22Rv1 (cell line): ENCODE measurements at regions not wholly inside any gene's neighbourhood (a gene's known extent, or its start where the extent isn't known, plus 50 kb on each side); places are given as distances from the start of the nearest gene placed in this dataset.

Source experiments
- CTCF ChIP-seq: fragments of 450-650 bp; IDR thresholded peaks from 2 replicates; pipeline ENCODE4 v1.5.1; 2017; ENCODE audit warnings: mild to moderate bottlenecking
- ZFX ChIP-seq: fragments of 450-650 bp; IDR thresholded peaks from 2 replicates; pipeline ENCODE4 v1.6.1; 2017; ENCODE audit warnings: antibody characterized with exemption, borderline replicate concordance

- TF ChIP-seq CTCF: no peak
- TF ChIP-seq ZFX: no peak
Observed at GRCh38 chr2:234621120-234621519, 124.2 kb upstream of the ARL4C start.
